Right renal cortex interstitium (tissue), 3 donors: ENCODE measurements at regions not wholly inside any gene's neighbourhood (a gene's known extent, or its start where the extent isn't known, plus 50 kb on each side); places are given as distances from the start of the nearest gene placed in this dataset.

Source experiments
- DNase-seq, 3 donors: peaks; one replicate each; pipeline ENCODE4 v3.0.0-alpha.2; 2013; ENCODE audit warnings: low read depth in 3 of 3, low spot score in 2 of 3

DNA sequence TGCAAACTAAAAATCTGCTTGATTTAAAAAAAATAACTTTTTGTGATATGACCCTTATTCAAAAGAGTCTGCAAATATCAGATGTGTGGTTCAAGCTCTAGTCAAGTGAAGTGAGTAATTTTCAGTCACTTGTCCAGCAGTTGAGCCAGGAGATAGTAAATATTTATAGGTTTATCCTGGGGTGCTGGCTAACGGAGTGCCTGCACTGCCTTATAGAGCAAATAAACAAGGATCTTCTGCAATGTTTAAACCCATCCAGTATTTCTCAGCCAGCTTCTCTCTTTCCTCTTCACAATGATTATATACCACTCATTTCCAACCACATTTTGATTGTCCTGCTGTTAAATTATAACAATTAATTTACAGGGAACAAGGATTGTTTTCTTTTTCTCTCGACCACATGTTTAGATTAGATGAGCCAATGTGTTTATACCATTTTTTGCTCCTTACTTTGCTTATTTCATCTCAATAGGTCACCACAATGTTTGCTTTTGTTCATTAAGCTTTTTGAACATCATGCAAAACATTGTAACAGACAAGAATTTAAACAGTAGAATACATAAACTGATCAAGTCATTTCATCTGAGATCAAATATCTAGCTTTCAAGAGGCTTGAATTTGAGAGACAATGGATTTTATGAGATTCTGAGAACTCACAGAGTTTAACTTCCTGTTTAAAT, 60.3 kb upstream of the GREM2 start:
- no peak for DNase-seq

DNA sequence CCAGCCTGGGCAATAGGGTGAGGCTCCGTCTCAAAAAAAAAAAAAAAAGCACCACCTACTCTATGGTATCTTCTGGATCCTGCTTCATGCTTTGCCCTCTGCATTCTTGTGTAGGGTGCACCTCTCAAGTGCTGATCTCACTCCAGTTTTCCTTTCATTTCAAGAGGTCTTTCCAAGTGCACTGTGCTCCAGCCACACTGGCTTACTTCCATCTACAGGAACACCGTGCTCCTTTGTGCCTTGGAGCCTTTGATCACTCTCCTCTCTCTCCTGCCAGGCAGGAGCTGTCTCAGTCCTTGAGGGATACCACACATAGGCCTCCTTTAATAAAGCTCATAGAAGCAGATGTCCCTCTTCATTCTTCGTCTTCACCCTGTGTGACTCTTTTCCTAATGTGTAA, 55.4 kb upstream of the GREM2 start:
- no peak for DNase-seq

DNA sequence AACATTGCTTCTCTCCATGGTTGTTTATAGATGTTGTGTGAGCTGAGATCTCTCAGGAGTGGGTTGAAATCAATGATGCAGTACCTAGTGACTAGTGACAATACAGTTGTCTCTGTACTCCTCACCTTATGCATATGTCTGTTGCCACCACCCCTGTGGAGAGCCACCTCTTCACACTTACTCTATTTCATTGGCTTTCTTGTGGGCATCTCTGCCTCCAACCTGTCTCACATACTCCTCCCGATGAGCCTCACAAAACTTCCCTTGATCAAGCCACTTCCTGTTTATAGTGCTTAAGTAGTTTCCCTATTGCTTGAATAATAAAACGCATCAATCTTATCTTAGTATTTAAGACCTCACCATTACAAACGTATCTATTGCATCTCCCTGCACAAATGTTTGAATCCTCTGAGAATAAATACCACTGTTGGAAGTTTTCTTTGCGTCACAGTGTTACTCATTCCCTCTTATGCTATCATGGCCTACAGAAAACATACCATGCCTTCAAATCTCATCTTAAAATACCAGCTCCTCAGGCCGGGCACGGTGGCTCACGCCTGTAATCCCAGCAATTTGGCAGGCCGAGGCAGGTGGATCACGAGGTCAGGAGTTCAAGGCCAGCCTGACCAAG, 54.7 kb upstream of the GREM2 start:
- DNase-seq: no peak

DNA sequence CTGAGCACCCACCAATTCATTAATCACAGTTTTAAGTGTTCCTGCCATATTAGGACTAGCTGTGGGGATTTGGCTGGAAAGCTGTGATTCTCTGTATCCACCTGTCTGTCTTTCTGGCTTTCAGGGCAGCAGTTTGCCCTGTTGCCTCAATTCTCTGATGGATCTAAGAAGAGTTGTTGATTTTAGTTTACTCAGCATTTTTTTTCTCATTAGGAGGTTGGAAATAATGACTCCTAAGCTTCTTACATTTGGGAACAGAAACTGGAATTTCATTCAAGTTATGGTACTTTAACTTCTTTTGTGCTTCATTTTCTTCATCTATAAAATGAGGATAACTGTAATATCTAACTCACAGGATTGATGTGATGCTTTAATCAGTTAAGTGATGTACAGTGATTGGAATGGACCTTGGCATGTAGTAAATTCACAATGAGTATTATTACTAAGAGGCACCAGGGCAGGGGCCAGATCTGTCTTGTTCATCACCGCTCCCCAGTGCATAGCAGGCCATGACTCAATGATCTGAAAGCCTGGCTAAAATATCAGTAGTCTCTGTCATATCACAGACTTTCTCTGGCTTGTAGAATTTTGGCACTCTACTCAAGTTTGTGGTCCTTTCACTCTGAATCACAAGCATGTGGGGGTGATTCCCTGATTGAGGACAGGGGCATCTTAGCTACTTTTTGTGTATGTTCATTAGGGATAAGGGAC, 51.4 kb upstream of the GREM2 start:
- DNase-seq: no peak
